NCI-H2171 treated with DMSO at 0.1 percent for 48 hours (cell line): ENCODE measurements at regions not wholly inside any gene's neighbourhood (a gene's known extent, or its start where the extent isn't known, plus 50 kb on each side); places are given as distances from the start of the nearest gene placed in this dataset.

Experiments
- DNase-seq: peaks from one replicate; lab custom pipeline; 2025; lab: John Stamatoyannopoulos, UW

DNA sequence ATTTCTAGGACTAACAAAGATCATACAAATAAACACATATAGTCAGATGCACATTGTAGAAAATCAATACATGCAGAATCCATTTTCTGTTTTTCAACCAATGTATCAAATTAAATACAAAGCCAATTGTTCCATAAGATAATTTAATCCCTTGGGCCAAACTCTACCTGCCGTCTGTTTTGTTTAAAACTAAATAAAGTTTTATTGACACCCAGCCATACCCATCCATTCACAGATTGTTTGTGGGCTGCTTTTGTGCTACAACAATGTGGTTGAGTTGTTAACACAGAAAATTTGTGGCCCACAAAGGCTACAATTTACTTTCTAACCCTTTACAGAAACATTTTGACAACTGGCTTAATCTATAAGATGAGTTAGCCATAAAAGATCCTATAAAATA lies 484.0 kb upstream of the ID2 start:
- no peak for DNase-seq

GRCh38 chr2:8198766-8199382 lies 483.0 kb upstream of the ID2 start:
- no peak for DNase-seq

DNA sequence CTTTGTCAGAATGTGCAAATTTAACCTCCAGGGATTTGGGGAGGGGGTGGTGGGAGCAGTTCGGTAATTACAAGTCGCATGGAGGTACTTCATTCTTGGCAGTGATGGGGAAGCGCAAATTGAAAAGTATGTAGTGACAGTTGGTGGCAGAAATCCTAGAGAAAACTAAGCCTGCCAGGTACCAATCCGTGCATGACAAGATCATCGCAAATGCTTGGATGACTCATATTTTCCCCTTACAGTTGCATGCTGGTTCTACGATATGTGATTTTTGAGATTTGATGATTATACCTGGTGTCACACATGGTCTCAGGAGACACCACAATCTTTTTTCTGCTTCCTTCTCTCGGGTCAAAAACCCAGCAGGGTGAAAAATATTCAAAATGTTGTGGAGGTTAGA lies 479.7 kb upstream of the ID2 start:
- DNase-seq: peak; percentile 95

- DNase-seq: peak; percentile 48
These were observed 478.5 kb upstream of the ID2 start for GRCh38 chr2:8203364-8203763.

DNA sequence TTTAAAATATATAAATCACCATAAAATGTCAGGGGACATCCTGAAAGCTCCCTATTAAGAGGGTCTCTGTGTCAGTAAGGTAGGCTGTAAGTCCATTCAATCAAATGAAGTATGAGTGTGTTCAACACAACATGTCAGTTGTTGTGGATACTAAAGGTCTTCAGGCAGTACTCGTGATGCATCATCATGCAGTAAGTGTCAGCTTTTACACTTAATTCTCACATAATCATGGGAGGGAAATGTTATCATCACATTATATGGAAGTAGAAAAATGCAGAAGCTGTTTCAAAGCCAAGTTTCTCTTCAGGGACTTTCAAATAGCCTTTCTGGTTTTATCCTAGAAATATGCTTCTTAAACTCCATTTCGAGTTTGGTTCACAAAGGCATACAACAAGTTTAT lies 477.1 kb upstream of the ID2 start:
- no peak for DNase-seq

- DNase-seq: no peak
These were observed 472.4 kb upstream of the ID2 start for GRCh38 chr2:8209494-8209893.

GRCh38 chr2:8211384-8211783 lies 470.5 kb upstream of the ID2 start:
- DNase-seq: no peak

DNA sequence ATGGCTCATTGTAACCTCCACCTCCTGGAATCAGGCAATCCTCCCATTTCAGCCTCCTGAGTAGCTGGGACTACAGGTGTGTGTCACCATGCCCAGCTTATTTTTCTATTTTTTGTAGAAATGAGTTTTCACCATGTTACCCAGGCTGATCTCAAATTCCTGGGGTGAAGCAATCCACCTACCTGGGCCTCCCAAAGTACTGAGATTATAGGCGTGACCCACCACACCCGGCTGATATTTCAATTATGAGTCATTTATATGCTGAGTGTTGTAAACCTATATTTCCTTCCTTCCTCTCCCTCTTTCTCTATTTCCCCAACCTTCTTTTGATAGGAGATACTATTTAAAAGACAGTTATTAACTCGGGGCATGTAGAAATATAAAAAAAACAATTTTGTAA lies 469.6 kb upstream of the ID2 start:
- no peak for DNase-seq

DNA sequence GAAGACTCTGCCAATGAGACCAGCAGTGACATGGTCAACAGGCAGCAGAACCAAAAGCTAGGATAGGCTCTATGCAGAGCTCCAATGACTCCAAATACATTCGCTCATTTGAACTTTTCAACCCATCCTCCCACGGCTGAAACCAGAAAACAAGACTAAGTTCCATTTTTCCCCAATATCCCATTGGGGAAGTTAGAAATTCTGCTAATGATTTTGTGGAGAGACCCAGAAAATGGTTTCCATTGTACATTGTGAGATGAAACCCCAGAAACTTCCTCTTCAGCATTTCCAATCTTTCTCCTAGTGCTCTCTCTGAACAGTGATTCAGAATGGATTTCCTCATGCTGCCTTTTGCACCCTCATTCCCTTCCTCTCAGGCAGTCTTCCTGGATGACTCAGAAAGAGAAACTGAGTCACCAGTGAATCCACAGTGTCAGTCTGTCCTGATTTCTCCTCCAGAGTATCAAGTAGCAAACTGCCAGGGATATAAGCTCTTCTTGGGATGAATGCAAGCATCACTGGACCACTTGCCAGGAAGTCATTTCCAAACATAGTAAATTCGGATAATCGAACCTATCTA lies 467.7 kb upstream of the ID2 start:
- no peak for DNase-seq

- DNase-seq: no peak
These were observed 466.5 kb upstream of the ID2 start for GRCh38 chr2:8215159-8215863.

- DNase-seq: no peak
These were observed 465.9 kb upstream of the ID2 start for GRCh38 chr2:8215982-8216381.

DNA sequence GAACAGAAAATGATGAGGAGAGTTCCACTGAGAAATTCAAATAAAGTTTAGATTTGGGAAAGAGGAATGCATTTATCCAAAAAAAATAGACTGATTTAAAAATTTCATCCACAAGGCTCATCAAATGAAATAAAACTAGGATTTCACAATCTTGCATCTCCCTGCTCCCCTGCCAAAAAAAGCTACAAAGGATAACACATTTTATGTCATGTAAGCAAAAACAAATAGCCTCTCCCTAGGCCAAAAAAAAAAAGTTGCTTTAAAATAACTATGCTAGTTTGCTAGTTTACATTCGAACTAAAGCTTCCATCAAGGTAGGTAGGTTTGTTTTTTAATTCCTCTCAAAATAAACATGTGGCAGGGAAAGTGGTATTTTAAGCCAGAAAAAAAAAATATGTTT lies 465.5 kb upstream of the ID2 start:
- no peak for DNase-seq

- no peak for DNase-seq
These were observed 464.3 kb upstream of the ID2 start for GRCh38 chr2:8217468-8218030.

GRCh38 chr2:8219096-8219495 lies 462.8 kb upstream of the ID2 start:
- DNase-seq: no peak

GRCh38 chr2:8219631-8220355 lies 462.1 kb upstream of the ID2 start:
- no peak for DNase-seq

- DNase-seq: no peak
These were observed 458.7 kb upstream of the ID2 start for GRCh38 chr2:8222979-8223694.

- DNase-seq: no peak
These were observed 458.0 kb upstream of the ID2 start for GRCh38 chr2:8223695-8224346.

GRCh38 chr2:8224347-8225190 lies 457.3 kb upstream of the ID2 start:
- DNase-seq: no peak

DNA sequence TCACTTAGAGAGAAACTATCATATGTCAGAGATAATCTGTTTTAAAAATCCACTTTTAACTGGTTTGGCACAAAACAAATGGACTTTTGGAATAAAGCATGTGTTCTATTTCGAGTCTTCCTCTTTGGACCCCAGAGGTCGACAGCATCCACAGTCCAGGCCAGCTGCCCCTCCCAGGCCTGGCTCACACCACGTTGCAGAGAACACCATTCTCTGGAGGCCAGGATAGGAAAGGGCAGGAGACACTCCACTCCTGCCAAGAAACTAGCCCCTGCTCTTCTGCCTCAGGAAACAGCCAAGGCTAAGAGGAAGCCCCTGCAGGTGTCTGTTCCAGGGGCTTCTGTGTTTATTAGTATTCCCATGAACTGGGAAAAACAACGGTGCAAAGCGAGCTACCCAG lies 456.6 kb upstream of the ID2 start:
- no peak for DNase-seq

- DNase-seq: no peak
These were observed 456.1 kb upstream of the ID2 start for GRCh38 chr2:8225798-8226197.
